GM12892 (cell line): ENCODE measurements at regions not wholly inside any gene's neighbourhood (a gene's known extent, or its start where the extent isn't known, plus 50 kb on each side); places are given as distances from the start of the nearest gene placed in this dataset.

ENCODE experiments used
- DNase-seq: peaks from one replicate; pipeline ENCODE4 v3.0.0; 2011; ENCODE audit not compliant: insufficient read length
- FAIRE-seq: peaks from 2 replicates; lab custom pipeline; 2011; peaks lifted over from hg19 to GRCh38; lab: Jason Lieb, UNC
- POLR2A ChIP-seq: IDR thresholded peaks from 2 replicates; pipeline ENCODE4 v1.6.1; 2011; ENCODE audit warnings: low read depth, low read length, control low read depth
- POLR2AphosphoS5 ChIP-seq: IDR thresholded peaks from 2 replicates; pipeline ENCODE4 v1.6.1; 2011; ENCODE audit warnings: low read depth, low read length, control low read depth
- TAF1 ChIP-seq: IDR thresholded peaks from 2 replicates; pipeline ENCODE4 v1.6.1; 2011; ENCODE audit warnings: low read depth, mild to moderate bottlenecking, control low read depth, low read length, borderline replicate concordance

GRCh38 chr2:172179045-172179701 lies 76.5 kb upstream of the DLX2 start:
- TF ChIP-seq POLR2AphosphoS5 (no peak), POLR2A (no peak), TAF1 (no peak)
- DNase-seq (no peak), FAIRE-seq (no peak)

- TF ChIP-seq TAF1: no peak
- TF ChIP-seq POLR2A: no peak
- TF ChIP-seq POLR2AphosphoS5: no peak
- FAIRE-seq (no peak), DNase-seq (no peak)
Observed at GRCh38 chr2:172181840-172182239, 79.1 kb upstream of the DLX2 start.

- no peak for TF ChIP-seq POLR2AphosphoS5
- no peak for TF ChIP-seq TAF1
- no peak for FAIRE-seq
- DNase-seq: no peak
Observed at GRCh38 chr2:172182624-172183023, 79.9 kb upstream of the DLX2 start.

- FAIRE-seq: no peak
- no peak for DNase-seq
- TF ChIP-seq TAF1 (no peak), POLR2A (no peak), POLR2AphosphoS5 (no peak)
Observed at GRCh38 chr2:172193331-172194089, 90.8 kb upstream of the DLX2 start.

- TF ChIP-seq POLR2AphosphoS5 (no peak), POLR2A (no peak), TAF1 (no peak)
- DNase-seq (no peak), FAIRE-seq (no peak)
Observed at GRCh38 chr2:172195836-172196376, 93.2 kb upstream of the DLX2 start.

- TF ChIP-seq POLR2AphosphoS5 (no peak), TAF1 (no peak), POLR2A (no peak)
- no peak for FAIRE-seq
- no peak for DNase-seq
Observed at GRCh38 chr2:172196768-172197431, 94.2 kb upstream of the DLX2 start.

- FAIRE-seq: no peak
- DNase-seq: no peak
- no peak for TF ChIP-seq POLR2A
- TF ChIP-seq POLR2AphosphoS5: no peak
- TF ChIP-seq TAF1: no peak
Observed at GRCh38 chr2:172198361-172198760, 95.7 kb upstream of the DLX2 start.

GRCh38 chr2:172198908-172199307 lies 96.2 kb upstream of the DLX2 start:
- DNase-seq: no peak
- FAIRE-seq: no peak
- TF ChIP-seq TAF1 (no peak), POLR2AphosphoS5 (no peak), POLR2A (no peak)

- no peak for DNase-seq
Observed at GRCh38 chr2:172200495-172201085, 97.9 kb upstream of the DLX2 start.

GRCh38 chr2:172204309-172204708 lies 101.6 kb upstream of the DLX2 start:
- FAIRE-seq (no peak), DNase-seq (no peak)
- no peak for TF ChIP-seq POLR2AphosphoS5
- no peak for TF ChIP-seq TAF1
- no peak for TF ChIP-seq POLR2A

More at GRCh38 chr2:172200495-172201085, 97.9 kb upstream of the DLX2 start:
- TF ChIP-seq TAF1 (no peak), POLR2A (no peak), POLR2AphosphoS5 (no peak)
- FAIRE-seq: no peak

GRCh38 chr2:172204762-172205161 lies 102.1 kb upstream of the DLX2 start:
- TF ChIP-seq POLR2A (no peak), TAF1 (no peak), POLR2AphosphoS5 (no peak)
- no peak for FAIRE-seq
- DNase-seq: no peak
